ENCODE measurements at regions not wholly inside any gene's neighbourhood (a gene's known extent, or its start where the extent isn't known, plus 50 kb on each side); places are given as distances from the start of the nearest gene placed in this dataset.
"Not testable (repeated sequence)": the region's sequence is repeated elsewhere in the genome, so short reads cannot be mapped to it uniquely, and the experiment has no call there.

DNA sequence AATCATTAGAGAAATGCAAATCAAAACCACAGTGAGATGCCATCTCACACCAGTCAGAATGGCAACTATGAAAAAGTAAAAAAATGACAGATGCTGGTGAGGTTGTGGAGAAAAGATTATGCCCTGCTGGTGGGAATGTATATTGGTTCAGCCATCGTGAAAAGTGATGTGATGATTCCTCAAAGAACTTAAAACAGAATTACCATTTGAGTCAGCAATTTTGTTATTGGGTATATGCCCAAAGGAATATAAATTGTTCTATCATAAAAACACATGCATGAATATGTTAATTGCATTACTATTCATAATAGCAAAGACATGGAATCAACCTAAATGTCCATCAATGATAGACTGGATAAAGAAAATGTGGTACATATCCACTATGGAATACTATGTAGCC lies 115.1 kb upstream of the OR4E1 start:
- H3K4me2 ChIP-seq (ENCODE audit: insufficient read depth in 1 of 2, low read depth in 2 of 2, low read length in 2 of 2); H3K9me3 ChIP-seq (ENCODE audit: insufficient read depth in 2 of 2, low read depth in 1 of 2, low read length in 1 of 2); H3K14ac ChIP-seq (ENCODE audit: insufficient read length); FAIRE-seq; H3K27me3 ChIP-seq (replicated peaks in 1 of 4; ENCODE audit: control insufficient read depth in 3 of 4, extremely low read depth in 1 of 4, insufficient read depth in 3 of 4, low read length in 3 of 4); H3K79me2 ChIP-seq (ENCODE audit: control insufficient read depth in 1 of 2, insufficient read depth in 2 of 2, low read length in 2 of 2); H4K20me1 ChIP-seq (replicated peaks in 1 of 2; ENCODE audit: control insufficient read depth in 1 of 2, insufficient read depth in 2 of 2, low read length in 2 of 2); DNase-seq (ENCODE audit: low read depth in 1 of 2, low spot score in 2 of 2); H2BK15ac ChIP-seq (ENCODE audit: low read length); H2BK20ac ChIP-seq (ENCODE audit: low read length); H3K27ac ChIP-seq (ENCODE audit: low read depth, low read length); H3K4me3 ChIP-seq (ENCODE audit: extremely low read depth in 1 of 4, insufficient read depth in 2 of 4, low read depth in 3 of 4, low read length in 4 of 4); H2BK120ac ChIP-seq (replicated peaks; ENCODE audit: low read depth, low read length); H2BK12ac ChIP-seq (ENCODE audit: low read depth, low read length); H2BK5ac ChIP-seq (ENCODE audit: low read depth, low read length); POLR2A ChIA-PET (ENCODE audit: partially characterized antibody); H3K4me1 ChIP-seq (replicated peaks in 1 of 4; ENCODE audit: control insufficient read depth in 3 of 4, insufficient read depth in 4 of 4, low read length in 3 of 4); H3K79me1 ChIP-seq (ENCODE audit: low read depth, low read length); H3K56ac ChIP-seq (replicated peaks; ENCODE audit: insufficient read length, low read depth, low read length); H4K8ac ChIP-seq (ENCODE audit: extremely low read depth, insufficient read depth, low read length); H2AK5ac ChIP-seq (ENCODE audit: low read depth, low read length); H3K18ac ChIP-seq (ENCODE audit: extremely low read depth, low read length); H3K23ac ChIP-seq (ENCODE audit: insufficient read length); H3K4ac ChIP-seq (replicated peaks; ENCODE audit: insufficient read length, low read depth, low read length); H3K9ac ChIP-seq (replicated peaks in 1 of 4; ENCODE audit: extremely low read depth in 1 of 4, low read depth in 3 of 4, low read length in 3 of 4); H3K23me2 ChIP-seq (ENCODE audit: low read depth, low read length); H3K36me3 ChIP-seq (ENCODE audit: control insufficient read depth in 2 of 4, insufficient read depth in 4 of 4, low read length in 3 of 4); H2AFZ ChIP-seq (ENCODE audit: low read length); H4K5ac ChIP-seq (ENCODE audit: insufficient read length, low read depth, low read length); H4K91ac ChIP-seq (replicated peaks; ENCODE audit: insufficient read length, low read length): not testable (repeated sequence)
- WGBS, 2 experiments (ENCODE audit: extremely low coverage in 1 of 2, insufficient coverage in 1 of 2, insufficient read length in 1 of 2, insufficient replicate concordance in 2 of 2, low coverage in 1 of 2, low lambda C conversion rate in 2 of 2, missing lambda C conversion rate in 1 of 2), result 90% methylated on average over 1 of the region's 1 CpG; no CpG with 5 or more reads in 1 of the 2 experiments
- CTCF ChIA-PET (ENCODE audit: partially characterized antibody), result interaction anchor here (1.0 to 1.1 kb wide), 2 partner anchors 9 to 33 kb away, joined by 3 to 7 read pairs; no protein-coding TSS in a partner anchor

DNA sequence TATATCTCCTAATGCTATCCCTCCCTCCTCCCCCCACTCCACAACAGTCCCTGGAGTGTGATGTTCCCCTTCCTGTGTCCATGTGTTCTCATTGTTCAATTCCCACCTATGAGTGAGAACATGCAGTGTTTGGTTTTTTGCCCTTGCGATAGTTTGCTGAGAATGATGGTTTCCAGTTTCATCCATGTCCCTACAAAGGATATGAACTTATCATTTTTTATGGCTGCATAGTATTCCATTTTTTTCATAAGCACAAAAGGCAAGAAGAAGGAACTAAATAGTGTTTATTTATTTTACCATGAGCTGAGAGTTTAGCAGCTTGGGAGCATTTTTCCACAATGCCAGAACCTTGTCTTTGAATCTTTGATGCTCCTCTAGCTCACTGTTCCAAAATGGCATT lies 113.6 kb upstream of the OR4E1 start:
- FAIRE-seq, result not testable (repeated sequence)

More for the DNA sequence above, 113.6 kb upstream of the OR4E1 start:
- H4K8ac ChIP-seq (ENCODE audit: extremely low read depth, insufficient read depth, low read length); H4K20me1 ChIP-seq (replicated peaks in 1 of 2; ENCODE audit: control insufficient read depth in 1 of 2, insufficient read depth in 2 of 2, low read length in 2 of 2); H3K4me2 ChIP-seq (ENCODE audit: insufficient read depth in 1 of 2, low read depth in 2 of 2, low read length in 2 of 2); H2BK20ac ChIP-seq (ENCODE audit: low read length); H3K9me3 ChIP-seq (ENCODE audit: insufficient read depth in 2 of 2, low read depth in 1 of 2, low read length in 1 of 2); H3K9ac ChIP-seq (replicated peaks in 1 of 4; ENCODE audit: extremely low read depth in 1 of 4, low read depth in 3 of 4, low read length in 3 of 4); H2AFZ ChIP-seq (ENCODE audit: low read length); H3K4ac ChIP-seq (replicated peaks; ENCODE audit: insufficient read length, low read depth, low read length); H2BK15ac ChIP-seq (ENCODE audit: low read length); H3K79me1 ChIP-seq (ENCODE audit: low read depth, low read length); H3K4me1 ChIP-seq (replicated peaks in 1 of 4; ENCODE audit: control insufficient read depth in 3 of 4, insufficient read depth in 4 of 4, low read length in 3 of 4); H3K18ac ChIP-seq (ENCODE audit: extremely low read depth, low read length); POLR2A ChIA-PET (ENCODE audit: partially characterized antibody); H3K23ac ChIP-seq (ENCODE audit: insufficient read length); H2BK120ac ChIP-seq (replicated peaks; ENCODE audit: low read depth, low read length); H4K91ac ChIP-seq (replicated peaks; ENCODE audit: insufficient read length, low read length); H3K79me2 ChIP-seq (ENCODE audit: control insufficient read depth in 1 of 2, insufficient read depth in 2 of 2, low read length in 2 of 2); H3K36me3 ChIP-seq (ENCODE audit: control insufficient read depth in 2 of 4, insufficient read depth in 4 of 4, low read length in 3 of 4); H3K14ac ChIP-seq (ENCODE audit: insufficient read length); H3K27ac ChIP-seq (ENCODE audit: low read depth, low read length); DNase-seq (ENCODE audit: low read depth in 1 of 2, low spot score in 2 of 2); H3K4me3 ChIP-seq (ENCODE audit: extremely low read depth in 1 of 4, insufficient read depth in 2 of 4, low read depth in 3 of 4, low read length in 4 of 4); H3K56ac ChIP-seq (replicated peaks; ENCODE audit: insufficient read length, low read depth, low read length); H2AK5ac ChIP-seq (ENCODE audit: low read depth, low read length); H2BK12ac ChIP-seq (ENCODE audit: low read depth, low read length); H4K5ac ChIP-seq (ENCODE audit: insufficient read length, low read depth, low read length); H3K27me3 ChIP-seq (replicated peaks in 1 of 4; ENCODE audit: control insufficient read depth in 3 of 4, extremely low read depth in 1 of 4, insufficient read depth in 3 of 4, low read length in 3 of 4); H3K23me2 ChIP-seq (ENCODE audit: low read depth, low read length); H2BK5ac ChIP-seq (ENCODE audit: low read depth, low read length): not testable (repeated sequence)
- WGBS, 2 experiments (ENCODE audit: extremely low coverage in 1 of 2, insufficient coverage in 1 of 2, insufficient read length in 1 of 2, insufficient replicate concordance in 2 of 2, low coverage in 1 of 2, low lambda C conversion rate in 2 of 2, missing lambda C conversion rate in 1 of 2), result 86% methylated on average over 1 of the region's 1 CpG; no CpG with 5 or more reads in 1 of the 2 experiments
- CTCF ChIA-PET (ENCODE audit: partially characterized antibody), result interaction anchor here (0.9 kb wide), 1 partner anchor 17 kb away, joined by 3 read pairs; no protein-coding TSS in a partner anchor
